NT2/D1 (cell line): ENCODE measurements at regions not wholly inside any gene's neighbourhood (a gene's known extent, or its start where the extent isn't known, plus 50 kb on each side); places are given as distances from the start of the nearest gene placed in this dataset.

ENCODE experiments used
- YY1 ChIP-seq: IDR thresholded peaks from 2 replicates; pipeline ENCODE4 v1.6.1; 2011; ENCODE audit not compliant: insufficient read length, insufficient read depth
- ZNF274 ChIP-seq: IDR thresholded peaks from 2 replicates; pipeline ENCODE4 v1.6.1; 2011; ENCODE audit warnings: mild to moderate bottlenecking, low read depth, low read length

GRCh38 chr5:53311681-53312080 is 168.7 kb upstream of the FST start:
- TF ChIP-seq ZNF274 (no peak), YY1 (no peak)
